HFFc6 (cell line): ENCODE measurements at regions not wholly inside any gene's neighbourhood (a gene's known extent, or its start where the extent isn't known, plus 50 kb on each side); places are given as distances from the start of the nearest gene placed in this dataset.

ENCODE experiments used
- DNase-seq: peaks from one replicate; pipeline ENCODE4 v3.0.0-alpha.2; 2018
- H3K27ac Mint-ChIP-seq: 2 replicates; pipeline ENCODE4 v1.8.0; 2020; ENCODE audit warnings: mild to moderate bottlenecking, mixed read lengths
- H3K27me3 Mint-ChIP-seq: 2 replicates; pipeline ENCODE4 v1.8.0; 2021; ENCODE audit warnings: mild to moderate bottlenecking, moderate library complexity, mixed read lengths; ENCODE audit not compliant: insufficient read depth
- H3K36me3 Mint-ChIP-seq: 2 replicates; pipeline ENCODE4 v1.8.0; 2021; ENCODE audit warnings: low read depth, mixed read lengths
- H3K4me1 Mint-ChIP-seq: 2 replicates; pipeline ENCODE4 v1.8.0; 2020; ENCODE audit warnings: low read depth, mixed read lengths
- H3K4me3 Mint-ChIP-seq: 2 replicates; pipeline ENCODE4 v1.8.0; 2020; ENCODE audit warnings: mild to moderate bottlenecking, moderate library complexity, mixed read lengths
- H3K9me3 Mint-ChIP-seq: 2 replicates; pipeline ENCODE4 v1.8.0; 2020; ENCODE audit warnings: mild to moderate bottlenecking, mixed read lengths
- CTCF ChIP-seq: fragments of 200-600 bp; sonication (generic); IDR thresholded peaks from 2 replicates; pipeline ENCODE4 v1.5.0; 2021; ENCODE audit warnings: antibody characterized with exemption, mild to moderate bottlenecking

- no peak for DNase-seq
- Mint-ChIP-seq H3K36me3 (no peaks in the 10 kb centered on the region), H3K27ac (no peak overlapping the region), H3K27me3 (no peaks in the 10 kb centered on the region), H3K4me1 (no peaks in the 10 kb centered on the region), H3K9me3 (no peaks in the 10 kb centered on the region), H3K4me3 (no peak overlapping the region)
- TF ChIP-seq CTCF, result no peak
Observed at GRCh38 chr3:162802228-162802965, 1305.8 kb downstream of the OTOL1 start.

- TF ChIP-seq CTCF, result no peak
- no peaks in the 10 kb centered on the region for H3K4me1 Mint-ChIP-seq
Observed at GRCh38 chr3:162810776-162811175, 1314.2 kb downstream of the OTOL1 start.

GRCh38 chr3:162842549-162843216 lies 1346.1 kb downstream of the OTOL1 start:
- no peak overlapping the region for H3K27ac Mint-ChIP-seq
- H3K36me3 Mint-ChIP-seq, result no peaks in the 10 kb centered on the region
- no peaks in the 10 kb centered on the region for H3K27me3 Mint-ChIP-seq
- DNase-seq, result no peak
- H3K4me1 Mint-ChIP-seq, result no peaks in the 10 kb centered on the region
- H3K9me3 Mint-ChIP-seq, result no peaks in the 10 kb centered on the region
- TF ChIP-seq CTCF, result no peak
- H3K4me3 Mint-ChIP-seq, result no peak overlapping the region

More at GRCh38 chr3:162810776-162811175, 1314.2 kb downstream of the OTOL1 start:
- H3K27ac Mint-ChIP-seq, result no peak overlapping the region
- no peak overlapping the region for H3K4me3 Mint-ChIP-seq
- H3K9me3 Mint-ChIP-seq, result no peaks in the 10 kb centered on the region
- H3K27me3 Mint-ChIP-seq, result no peaks in the 10 kb centered on the region
- H3K36me3 Mint-ChIP-seq, result no peaks in the 10 kb centered on the region
- DNase-seq, result no peak

- no peak for DNase-seq
- TF ChIP-seq CTCF, result no peak
Observed at GRCh38 chr3:162845918-162846317, 1349.3 kb downstream of the OTOL1 start.

GRCh38 chr3:162847511-162847910 lies 1350.9 kb downstream of the OTOL1 start:
- Mint-ChIP-seq H3K9me3 (no peaks in the 10 kb centered on the region), H3K4me3 (no peak overlapping the region), H3K36me3 (no peaks in the 10 kb centered on the region), H3K27ac (no peak overlapping the region), H3K27me3 (no peaks in the 10 kb centered on the region), H3K4me1 (no peaks in the 10 kb centered on the region)
- no peak for TF ChIP-seq CTCF
- DNase-seq, result no peak

More at GRCh38 chr3:162845918-162846317, 1349.3 kb downstream of the OTOL1 start:
- no peaks in the 10 kb centered on the region for H3K27me3 Mint-ChIP-seq
- H3K4me1 Mint-ChIP-seq, result no peaks in the 10 kb centered on the region
- no peak overlapping the region for H3K4me3 Mint-ChIP-seq
- no peaks in the 10 kb centered on the region for H3K9me3 Mint-ChIP-seq
- H3K36me3 Mint-ChIP-seq, result no peaks in the 10 kb centered on the region
- H3K27ac Mint-ChIP-seq, result no peak overlapping the region
